ENCODE measurements at regions not wholly inside any gene's neighbourhood (a gene's known extent, or its start where the extent isn't known, plus 50 kb on each side); places are given as distances from the start of the nearest gene placed in this dataset.
"Not testable (repeated sequence)": the region's sequence is repeated elsewhere in the genome, so short reads cannot be mapped to it uniquely, and the experiment has no call there.

DNA sequence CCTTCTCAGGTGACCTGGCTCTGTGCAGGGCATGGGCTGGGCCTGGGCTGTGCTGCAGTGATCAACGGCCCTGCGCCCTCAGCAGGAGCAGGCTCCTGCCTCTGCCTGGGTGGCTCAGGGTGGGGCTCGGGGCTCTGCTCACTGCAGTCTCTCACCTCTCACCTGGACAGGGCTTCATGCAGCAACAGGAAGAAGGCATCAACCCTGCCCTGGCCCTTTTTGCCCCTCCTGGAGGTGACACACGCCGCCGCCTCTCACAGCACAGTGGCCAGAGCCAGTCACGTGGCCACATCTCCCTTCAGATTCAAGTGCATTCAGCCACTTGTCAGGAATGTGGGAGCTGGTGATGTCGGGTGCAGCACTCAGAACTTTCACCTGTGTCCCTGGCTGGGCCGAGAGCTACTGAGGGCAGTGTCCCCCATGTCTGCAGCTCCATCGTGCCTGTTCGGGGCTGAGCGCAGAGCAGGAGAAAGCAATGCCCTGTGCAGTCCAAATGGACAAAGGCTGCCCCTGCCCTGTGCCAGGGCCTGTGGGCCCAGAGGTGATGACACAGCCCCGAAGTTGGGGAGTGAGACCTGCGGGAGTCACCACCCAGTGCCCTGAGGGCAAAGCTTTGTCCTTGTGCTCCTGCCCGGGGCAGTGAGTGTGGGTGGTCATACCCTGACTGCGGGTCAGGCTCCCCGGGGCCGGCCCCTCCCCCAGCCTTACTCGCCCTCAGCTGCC is 314.0 kb downstream of the PTPRU start:
- no peak overlapping the region for H3K4me3 ChIP-seq (ENCODE audit: control insufficient read depth, low read depth, low read length)
- no peak for DNase-seq (ENCODE audit: low read depth)

DNA sequence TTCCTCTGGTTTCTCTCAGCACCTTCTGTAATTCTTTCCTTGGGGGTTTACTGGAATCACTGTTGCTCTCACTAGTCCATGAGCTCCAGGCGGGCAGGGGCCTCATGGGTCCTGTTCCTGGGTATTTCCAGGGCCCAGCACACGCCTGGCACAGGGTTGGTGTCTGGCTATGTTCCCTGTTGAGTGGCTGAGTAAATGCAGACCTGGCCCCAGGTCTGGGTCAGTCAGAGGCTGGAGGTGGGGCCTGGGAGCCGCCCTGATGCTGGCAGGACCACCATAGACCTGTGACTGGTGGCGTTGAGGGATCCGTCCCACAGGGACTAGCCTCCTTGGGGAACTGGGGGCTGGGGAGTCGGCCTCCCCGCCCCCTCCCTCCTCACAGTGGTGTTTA is 313.4 kb downstream of the PTPRU start:
- not testable (repeated sequence) for H3K4me3 ChIP-seq (ENCODE audit: control insufficient read depth, low read depth, low read length); DNase-seq (ENCODE audit: low read depth)

More for the DNA sequence above, 314.0 kb downstream of the PTPRU start:
- TF ChIP-seq, protein P1, sequence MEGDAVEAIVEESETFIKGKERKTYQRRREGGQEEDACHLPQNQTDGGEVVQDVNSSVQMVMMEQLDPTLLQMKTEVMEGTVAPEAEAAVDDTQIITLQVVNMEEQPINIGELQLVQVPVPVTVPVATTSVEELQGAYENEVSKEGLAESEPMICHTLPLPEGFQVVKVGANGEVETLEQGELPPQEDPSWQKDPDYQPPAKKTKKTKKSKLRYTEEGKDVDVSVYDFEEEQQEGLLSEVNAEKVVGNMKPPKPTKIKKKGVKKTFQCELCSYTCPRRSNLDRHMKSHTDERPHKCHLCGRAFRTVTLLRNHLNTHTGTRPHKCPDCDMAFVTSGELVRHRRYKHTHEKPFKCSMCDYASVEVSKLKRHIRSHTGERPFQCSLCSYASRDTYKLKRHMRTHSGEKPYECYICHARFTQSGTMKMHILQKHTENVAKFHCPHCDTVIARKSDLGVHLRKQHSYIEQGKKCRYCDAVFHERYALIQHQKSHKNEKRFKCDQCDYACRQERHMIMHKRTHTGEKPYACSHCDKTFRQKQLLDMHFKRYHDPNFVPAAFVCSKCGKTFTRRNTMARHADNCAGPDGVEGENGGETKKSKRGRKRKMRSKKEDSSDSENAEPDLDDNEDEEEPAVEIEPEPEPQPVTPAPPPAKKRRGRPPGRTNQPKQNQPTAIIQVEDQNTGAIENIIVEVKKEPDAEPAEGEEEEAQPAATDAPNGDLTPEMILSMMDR (IDR thresholded peaks at IDR 0.05; ENCODE audit: control insufficient read depth, insufficient read depth, low read depth, low read length, missing control alignments) = no peak

DNA sequence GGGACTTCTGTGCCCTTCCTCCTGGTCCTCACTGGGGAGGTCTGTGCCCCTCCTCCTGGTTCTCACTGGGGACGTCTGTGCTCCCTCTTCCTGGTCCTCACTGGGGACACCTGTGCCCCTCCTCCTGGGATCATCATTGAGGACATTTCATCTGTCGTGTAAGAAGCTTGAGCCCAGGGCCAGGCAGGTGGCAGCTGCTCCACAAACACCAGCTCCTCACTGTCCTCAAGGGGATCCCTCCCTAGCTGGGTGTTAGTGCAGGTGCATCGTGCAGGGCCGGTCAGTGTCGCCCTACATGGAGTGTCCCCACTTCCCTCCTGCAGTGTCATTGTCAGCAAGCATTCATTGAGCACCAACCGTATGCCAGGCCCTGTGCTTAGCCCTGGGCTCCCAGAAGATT is 312.7 kb downstream of the PTPRU start:
- TF ChIP-seq, protein P1 (IDR thresholded peaks at IDR 0.05; ENCODE audit: control insufficient read depth, insufficient read depth, low read depth, low read length, missing control alignments) = no peak
- no peak for DNase-seq (ENCODE audit: low read depth)
- no peak overlapping the region for H3K4me3 ChIP-seq (ENCODE audit: control insufficient read depth, low read depth, low read length)

DNA sequence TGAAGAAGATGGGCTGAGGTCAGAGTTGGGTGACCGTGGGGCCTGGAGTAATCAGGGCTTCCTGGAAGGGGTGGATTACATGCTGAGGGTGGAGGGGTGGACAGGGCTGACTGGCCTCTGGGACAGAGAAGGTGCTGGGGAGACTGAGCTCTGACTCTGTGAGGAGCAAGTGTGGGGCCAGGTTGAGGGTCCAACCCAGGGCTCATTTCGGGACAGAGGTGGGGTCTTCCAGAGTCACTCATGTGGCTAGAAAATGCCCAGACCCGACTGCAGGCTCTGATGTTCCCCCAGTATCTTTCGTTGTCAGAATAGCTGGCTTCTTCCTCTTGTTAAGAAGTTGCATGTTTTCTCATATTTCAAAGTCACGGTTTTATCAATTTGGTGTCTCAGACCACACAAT is 311.8 kb downstream of the PTPRU start:
- TF ChIP-seq, protein P1 (IDR thresholded peaks at IDR 0.05; ENCODE audit: control insufficient read depth, insufficient read depth, low read depth, low read length, missing control alignments) = no peak

DNA sequence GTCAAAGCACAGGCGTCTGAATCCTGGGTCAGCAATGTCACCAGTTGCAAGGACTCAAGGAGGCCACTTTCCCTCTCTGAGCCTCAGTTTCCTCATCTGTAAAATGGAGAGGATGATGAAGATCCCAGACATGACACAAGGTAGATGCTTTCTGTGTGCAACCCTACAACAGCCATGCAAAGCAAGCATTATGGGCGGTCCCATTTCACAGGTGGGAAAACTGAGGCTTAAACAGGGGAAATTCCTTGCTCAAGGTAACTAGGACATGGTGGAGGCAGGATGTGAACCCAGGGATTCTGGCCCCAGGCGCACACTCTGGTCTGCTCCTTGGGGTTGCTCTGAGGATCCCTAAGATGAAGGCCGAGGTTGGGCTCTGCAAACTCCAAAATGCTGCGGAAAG is 311.0 kb downstream of the PTPRU start:
- DNase-seq (ENCODE audit: low read depth) = no peak
- H3K4me3 ChIP-seq (ENCODE audit: control insufficient read depth, low read depth, low read length) = no peak overlapping the region
- TF ChIP-seq, protein P1 (IDR thresholded peaks at IDR 0.05; ENCODE audit: control insufficient read depth, insufficient read depth, low read depth, low read length, missing control alignments) = no peak

More for the DNA sequence above, 311.8 kb downstream of the PTPRU start:
- no peak for DNase-seq (ENCODE audit: low read depth)
- H3K4me3 ChIP-seq (ENCODE audit: control insufficient read depth, low read depth, low read length) = no peak overlapping the region

DNA sequence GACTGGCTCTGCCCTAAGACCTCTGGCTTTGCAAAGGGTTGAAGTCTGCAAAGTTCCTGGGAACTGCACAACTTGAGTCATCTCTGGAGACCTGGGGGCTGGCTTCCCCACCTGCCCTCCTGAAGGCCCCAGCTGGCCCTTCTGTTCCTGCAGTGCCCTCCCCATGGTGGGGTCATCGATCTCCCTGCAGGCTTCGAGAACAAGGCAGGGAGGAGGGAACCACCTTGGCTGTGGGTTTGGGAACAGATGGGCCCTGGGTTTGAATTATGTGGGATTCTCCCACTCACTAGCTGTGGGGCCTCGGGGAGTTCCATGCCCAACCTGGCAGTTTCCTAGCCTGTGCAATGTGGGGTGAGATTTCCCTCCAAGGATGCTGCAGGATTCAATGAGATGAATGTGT is 310.2 kb downstream of the PTPRU start:
- TF ChIP-seq, protein P1 (IDR thresholded peaks at IDR 0.05; ENCODE audit: control insufficient read depth, insufficient read depth, low read depth, low read length, missing control alignments) = no peak
- no peak for DNase-seq (ENCODE audit: low read depth)
- H3K4me3 ChIP-seq (ENCODE audit: control insufficient read depth, low read depth, low read length) = no peak overlapping the region

DNA sequence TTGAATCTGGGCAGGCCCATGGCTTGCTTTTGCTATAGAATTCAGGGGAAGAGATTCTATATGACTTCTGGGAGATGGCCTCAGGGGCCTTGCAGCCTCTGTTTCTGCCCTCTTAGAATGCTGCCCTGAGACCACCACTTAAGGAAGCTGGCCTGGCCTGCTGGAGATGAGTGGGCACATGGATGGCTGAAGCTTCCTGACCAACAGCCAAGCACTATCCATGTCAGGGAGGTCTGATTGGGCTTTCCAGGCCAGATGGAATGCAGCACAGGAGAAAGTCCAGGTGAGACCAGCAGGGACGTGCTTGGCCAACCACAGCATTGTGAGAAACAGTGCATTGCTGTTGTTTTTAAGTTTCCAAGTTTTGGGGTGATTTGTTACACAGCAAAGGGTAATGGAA is 308.1 kb downstream of the PTPRU start:
- no peak for DNase-seq (ENCODE audit: low read depth)
- TF ChIP-seq, protein P1 (IDR thresholded peaks at IDR 0.05; ENCODE audit: control insufficient read depth, insufficient read depth, low read depth, low read length, missing control alignments) = no peak
- H3K4me3 ChIP-seq (ENCODE audit: control insufficient read depth, low read depth, low read length) = no peak overlapping the region

Data from AG09309 (cell line).